ENCODE measurements at regions not wholly inside any gene's neighbourhood (a gene's known extent, or its start where the extent isn't known, plus 50 kb on each side); places are given as distances from the start of the nearest gene placed in this dataset.
A peak's percentile ranks its signal among the peaks of the same experiment; 100 is the strongest.

DNA sequence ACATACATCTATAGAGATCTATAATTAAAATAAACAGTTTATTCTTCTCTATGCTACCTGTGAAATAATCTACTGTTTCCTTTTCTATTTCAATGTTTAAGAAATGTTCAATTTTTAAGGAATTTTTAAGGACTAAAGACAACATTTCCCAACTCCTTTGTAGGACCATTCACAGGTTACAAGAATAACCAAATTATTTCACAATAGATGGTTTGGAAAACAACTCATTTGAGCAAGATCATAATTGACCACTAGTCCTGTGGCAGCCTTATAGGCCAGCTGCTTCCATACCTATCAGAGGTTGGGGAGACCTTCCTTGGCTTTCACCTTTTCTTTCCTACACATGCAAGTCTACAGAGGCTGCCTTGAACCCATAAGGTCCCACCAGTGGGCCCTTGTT, 193.7 kb downstream of the TTC39B start:
- H3K4me3 Mint-ChIP-seq = no peak overlapping the region
- H3K9me3 Mint-ChIP-seq (ENCODE audit: low read depth) = no peaks in the 10 kb centered on the region
- DNase-seq (no peak), ATAC-seq (no peak)
- H3K27me3 Mint-ChIP-seq = peaks cover 11% of the 10 kb centered on the region
- no peaks in the 10 kb centered on the region for H3K4me1 Mint-ChIP-seq
- H3K36me3 Mint-ChIP-seq = no peaks in the 10 kb centered on the region
- CTCF ChIA-PET = no interaction called here
- no peak overlapping the region for H3K27ac Mint-ChIP-seq

DNA sequence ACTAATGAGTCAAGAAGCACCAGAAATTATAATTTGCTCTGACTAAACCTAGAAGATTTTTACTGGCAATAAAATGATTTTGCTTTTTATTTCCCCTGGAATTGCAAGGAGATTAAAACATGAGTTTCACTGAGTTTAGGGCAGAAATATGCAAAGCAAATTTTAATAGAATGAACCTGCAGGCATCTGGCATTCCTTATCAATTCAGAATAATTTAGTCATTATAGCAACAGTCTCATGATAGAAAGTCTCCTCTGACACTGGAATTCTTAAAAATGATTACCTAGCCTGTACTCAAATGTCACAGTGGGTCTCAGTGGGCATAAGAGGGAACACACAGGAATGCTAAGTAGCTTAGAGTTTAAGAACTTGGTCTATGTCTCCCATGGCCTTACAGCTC, 195.9 kb downstream of the TTC39B start:
- Mint-ChIP-seq H3K4me1 (no peaks in the 10 kb centered on the region), H3K36me3 (no peaks in the 10 kb centered on the region), H3K27me3 (peaks cover 4% of the 10 kb centered on the region), H3K27ac (no peak overlapping the region), H3K4me3 (no peak overlapping the region), H3K9me3 (ENCODE audit: low read depth) (no peaks in the 10 kb centered on the region)
- ATAC-seq = no peak
- CTCF ChIA-PET = no interaction called here
- DNase-seq = no peak

DNA sequence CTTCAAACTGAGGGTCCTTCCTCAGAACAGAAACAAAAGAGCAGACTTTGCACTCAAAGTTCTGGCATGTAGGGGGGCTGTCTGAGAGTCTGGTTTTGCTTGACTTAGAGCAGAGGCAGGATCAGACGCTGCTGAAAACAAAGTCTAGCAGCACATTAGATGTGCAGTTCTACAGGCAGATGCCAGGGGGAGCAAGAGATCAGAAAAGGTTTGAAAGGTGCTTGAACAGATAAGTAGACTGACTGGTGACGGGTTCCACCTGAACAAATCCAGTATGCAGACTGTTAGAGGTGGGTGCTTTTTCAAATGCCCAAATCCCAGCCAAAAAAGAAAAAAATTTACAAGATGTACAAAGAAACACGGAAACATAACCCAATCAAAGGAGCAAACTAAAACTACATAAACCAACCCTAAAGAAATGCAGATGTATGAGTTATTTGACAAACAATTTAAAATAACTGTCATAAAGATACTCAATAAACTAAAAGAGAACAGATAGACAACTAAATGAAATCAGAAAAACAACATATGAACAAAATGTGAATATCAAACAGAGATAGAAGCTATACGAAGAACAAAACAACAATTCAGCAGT, 194.7 kb upstream of the FREM1 start:
- Mint-ChIP-seq H3K9me3 (ENCODE audit: low read depth) (no peaks in the 10 kb centered on the region), H3K36me3 (no peaks in the 10 kb centered on the region), H3K27me3 (peaks cover 12% of the 10 kb centered on the region), H3K4me3 (no peak overlapping the region), H3K4me1 (no peaks in the 10 kb centered on the region), H3K27ac (no peak overlapping the region)
- DNase-seq = peak; percentile 47
- ATAC-seq = peak; percentile 71
- CTCF ChIA-PET = interaction anchor here (0.9 to 3.0 kb wide), 5 partner anchors 22 to 44 kb away, joined by 3 to 21 read pairs (median 4); no protein-coding TSS in a partner anchor

DNA sequence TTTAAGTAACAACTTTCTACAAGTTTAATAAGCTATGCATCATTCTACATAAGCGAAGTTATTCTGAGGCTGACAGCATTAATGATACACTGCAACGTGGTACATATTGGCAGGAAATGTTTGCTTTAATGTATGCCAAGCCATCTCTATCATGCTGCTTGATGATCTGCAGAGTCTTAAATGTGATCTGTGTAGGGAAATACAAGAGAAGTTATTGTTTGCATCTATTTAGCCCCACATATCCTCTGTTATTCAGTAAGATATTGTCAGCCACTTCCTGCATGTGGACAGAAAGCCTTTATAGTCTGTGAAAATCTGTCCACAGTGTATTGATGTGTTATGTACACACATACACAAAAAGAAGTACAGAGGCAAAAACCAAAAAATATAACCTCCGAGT, 193.1 kb upstream of the FREM1 start:
- Mint-ChIP-seq H3K36me3 (no peaks in the 10 kb centered on the region), H3K4me3 (no peak overlapping the region), H3K27ac (no peak overlapping the region), H3K27me3 (peaks cover 12% of the 10 kb centered on the region), H3K4me1 (no peaks in the 10 kb centered on the region), H3K9me3 (ENCODE audit: low read depth) (no peaks in the 10 kb centered on the region)
- CTCF ChIA-PET = interaction anchor here (3.0 kb wide), 1 partner anchor 32 kb away, joined by 21 read pairs; no protein-coding TSS in a partner anchor
- ATAC-seq (no peak), DNase-seq (no peak)

DNA sequence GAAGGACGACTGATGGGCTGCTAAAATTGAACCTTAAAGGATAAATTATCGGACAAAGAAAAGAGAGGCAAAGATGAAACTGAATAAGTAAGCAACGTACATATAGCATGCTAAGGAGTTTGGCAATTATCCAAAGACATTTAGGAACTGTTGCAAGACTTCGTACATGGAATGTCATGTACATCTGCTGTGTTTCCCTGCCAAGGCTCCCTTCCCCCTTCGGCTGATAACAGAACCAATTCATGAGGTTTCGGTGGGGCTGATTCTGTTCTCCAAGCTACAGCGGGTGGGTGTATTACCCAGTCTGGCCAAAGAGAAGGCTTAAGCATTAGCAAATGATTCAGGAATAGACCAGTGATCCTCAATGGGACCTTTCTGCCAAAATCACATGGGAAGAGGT, 190.9 kb upstream of the FREM1 start:
- Mint-ChIP-seq H3K27me3 (peaks cover 16% of the 10 kb centered on the region), H3K9me3 (ENCODE audit: low read depth) (no peaks in the 10 kb centered on the region), H3K4me1 (no peaks in the 10 kb centered on the region), H3K4me3 (no peak overlapping the region), H3K36me3 (no peaks in the 10 kb centered on the region), H3K27ac (no peak overlapping the region)
- DNase-seq = no peak
- ATAC-seq = no peak
- CTCF ChIA-PET = interaction anchor here (2.0 kb wide), 1 partner anchor 34 kb away, joined by 5 read pairs; no protein-coding TSS in a partner anchor

DNA sequence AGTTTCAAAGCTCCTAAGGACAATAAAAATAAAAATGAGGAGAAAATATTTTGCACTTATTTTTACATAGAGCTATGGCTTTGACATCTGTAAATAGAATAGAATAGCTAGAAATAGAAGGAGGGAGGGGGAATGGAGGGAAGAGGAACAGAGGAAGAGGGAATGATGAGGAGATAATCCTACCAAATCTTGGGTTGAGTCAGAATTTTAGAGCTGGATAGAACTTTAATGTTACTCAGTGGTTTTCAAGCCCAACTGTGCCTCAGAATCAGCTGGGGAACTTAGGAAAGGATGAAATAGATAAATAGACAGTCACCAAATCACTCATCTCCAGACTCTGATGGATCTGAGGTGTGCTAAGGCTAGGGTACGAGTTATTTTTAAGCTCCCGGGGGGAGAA, 190.3 kb upstream of the FREM1 start:
- H3K9me3 Mint-ChIP-seq (ENCODE audit: low read depth) = no peaks in the 10 kb centered on the region
- peaks cover 12% of the 10 kb centered on the region for H3K27me3 Mint-ChIP-seq
- no peak for DNase-seq
- H3K36me3 Mint-ChIP-seq = no peaks in the 10 kb centered on the region
- H3K27ac Mint-ChIP-seq = no peak overlapping the region
- ATAC-seq = no peak
- no peak overlapping the region for H3K4me3 Mint-ChIP-seq
- no peaks in the 10 kb centered on the region for H3K4me1 Mint-ChIP-seq
- CTCF ChIA-PET = interaction anchor here (2.0 kb wide), 1 partner anchor 35 kb away, joined by 5 read pairs; no protein-coding TSS in a partner anchor

DNA sequence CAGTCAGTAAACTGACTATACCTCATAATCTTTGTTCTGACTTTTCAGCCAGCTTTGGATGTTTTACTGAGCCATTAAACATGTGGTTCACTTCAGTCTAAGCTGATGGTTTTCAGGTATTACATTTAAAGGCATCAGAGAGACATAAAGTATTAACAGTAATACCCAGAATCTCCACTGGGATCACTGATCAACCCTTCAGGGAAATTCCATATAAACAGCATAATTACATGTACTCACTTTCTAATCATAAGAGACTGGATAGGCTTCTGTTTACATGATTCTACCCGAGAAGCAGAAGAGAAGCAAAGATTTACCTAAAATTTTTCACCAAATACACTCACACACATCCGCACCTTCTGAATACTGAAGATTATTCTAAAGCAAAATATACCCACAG, 186.7 kb upstream of the FREM1 start:
- no peak overlapping the region for H3K27ac Mint-ChIP-seq
- no peaks in the 10 kb centered on the region for H3K9me3 Mint-ChIP-seq (ENCODE audit: low read depth)
- no peaks in the 10 kb centered on the region for H3K36me3 Mint-ChIP-seq
- CTCF ChIA-PET = no interaction called here
- no peaks in the 10 kb centered on the region for H3K4me1 Mint-ChIP-seq
- DNase-seq (no peak), ATAC-seq (no peak)
- no peak overlapping the region for H3K4me3 Mint-ChIP-seq
- peaks cover 6% of the 10 kb centered on the region for H3K27me3 Mint-ChIP-seq

DNA sequence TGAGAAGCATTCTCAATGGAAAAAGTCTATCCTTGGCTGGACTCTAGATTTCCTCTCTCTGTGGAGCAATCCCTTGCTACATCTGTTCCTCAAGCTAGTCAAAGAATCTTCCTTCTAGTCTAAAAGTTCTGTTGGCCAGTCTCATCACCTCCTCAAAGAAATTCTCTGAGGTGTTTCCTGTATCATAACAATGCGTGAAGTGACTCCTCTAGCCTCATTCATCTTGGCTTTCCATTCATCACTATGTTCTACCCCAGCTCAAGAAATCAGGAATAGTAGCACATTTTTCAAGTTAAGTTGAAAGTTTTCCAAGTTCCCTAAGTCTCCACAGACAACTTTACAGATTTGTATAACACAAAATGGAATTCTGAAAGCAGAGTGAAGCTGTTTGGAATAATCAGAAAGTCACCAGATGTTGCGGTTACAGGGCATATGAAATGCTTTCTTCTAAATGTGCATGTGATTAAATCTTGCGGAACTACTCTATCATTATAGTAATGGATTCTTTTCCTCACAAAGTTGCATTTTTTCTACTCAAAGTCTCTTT, 176.6 kb upstream of the FREM1 start:
- H3K9me3 Mint-ChIP-seq (ENCODE audit: low read depth) = no peaks in the 10 kb centered on the region
- no peaks in the 10 kb centered on the region for H3K36me3 Mint-ChIP-seq
- ATAC-seq = no peak
- H3K4me3 Mint-ChIP-seq = no peak overlapping the region
- no peak for DNase-seq
- H3K4me1 Mint-ChIP-seq = no peaks in the 10 kb centered on the region
- CTCF ChIA-PET = no interaction called here
- no peak overlapping the region for H3K27ac Mint-ChIP-seq
- H3K27me3 Mint-ChIP-seq = peaks cover 3% of the 10 kb centered on the region

DNA sequence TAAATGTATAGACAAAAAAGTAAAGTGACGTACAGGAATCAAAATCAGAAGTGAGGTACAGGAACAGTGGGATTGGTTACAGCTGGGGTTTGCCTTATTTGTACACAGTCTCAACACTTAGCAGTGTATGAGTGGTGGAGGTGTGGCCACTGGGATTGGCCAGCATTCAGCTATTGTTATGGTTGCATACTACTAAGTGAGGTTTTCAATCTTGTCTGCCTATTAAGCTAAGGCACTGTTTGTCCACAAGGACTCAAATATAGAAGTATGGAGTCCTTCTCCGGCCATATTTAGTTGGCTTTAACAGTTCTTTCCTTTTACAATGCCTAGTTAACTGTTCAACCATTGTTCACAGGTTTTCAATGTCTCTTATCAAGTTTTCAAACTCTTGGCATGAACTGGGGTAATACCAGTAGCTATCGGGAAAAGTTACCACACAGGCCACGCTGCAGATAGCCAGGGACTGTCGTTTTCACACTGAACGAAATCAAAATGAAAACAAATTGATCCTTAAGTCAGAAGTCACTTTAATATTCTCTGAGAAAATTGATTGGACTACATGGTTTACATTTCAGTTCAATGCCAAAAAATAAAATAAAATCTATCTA, 176.0 kb upstream of the FREM1 start:
- DNase-seq (no peak), ATAC-seq (no peak)
- Mint-ChIP-seq H3K27ac (no peak overlapping the region), H3K9me3 (ENCODE audit: low read depth) (no peaks in the 10 kb centered on the region), H3K27me3 (peaks cover 3% of the 10 kb centered on the region), H3K4me1 (no peaks in the 10 kb centered on the region), H3K36me3 (no peaks in the 10 kb centered on the region), H3K4me3 (no peak overlapping the region)
- CTCF ChIA-PET = no interaction called here

DNA sequence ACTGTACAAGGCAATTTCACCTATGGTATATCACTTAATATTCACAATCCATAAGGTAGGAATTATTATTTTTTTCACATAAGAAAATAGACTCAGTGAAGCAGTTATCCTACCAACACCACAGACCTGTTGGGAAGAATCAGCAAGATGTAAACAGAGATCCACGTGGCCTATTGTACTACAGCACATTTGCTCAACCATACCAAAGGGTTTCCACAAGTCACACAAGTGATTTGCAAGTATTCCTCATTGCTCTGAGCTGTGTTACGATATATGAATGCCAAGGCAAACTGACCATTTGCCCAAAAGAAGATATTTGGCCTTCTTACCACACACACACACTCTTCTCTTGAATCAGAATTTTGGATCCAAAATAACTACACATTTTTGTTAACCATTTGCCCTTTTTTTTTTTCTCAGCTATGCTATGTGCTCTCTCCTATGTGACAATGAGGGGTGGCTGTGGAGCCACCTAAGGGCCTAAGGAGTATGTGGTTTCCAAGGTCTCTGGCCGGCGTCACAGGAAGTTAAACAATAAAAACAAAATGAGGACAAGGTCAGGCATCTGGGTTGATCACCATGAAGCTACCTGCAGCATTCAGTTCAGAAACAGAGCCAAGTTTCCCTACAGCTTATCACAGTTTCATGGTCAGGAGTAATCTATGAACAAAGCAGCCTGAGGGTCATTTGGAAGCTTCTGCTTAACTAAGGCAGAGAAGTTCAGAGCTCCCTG, 171.0 kb upstream of the FREM1 start:
- Mint-ChIP-seq H3K9me3 (ENCODE audit: low read depth) (no peaks in the 10 kb centered on the region), H3K27ac (no peak overlapping the region), H3K36me3 (no peaks in the 10 kb centered on the region), H3K27me3 (peaks cover 5% of the 10 kb centered on the region), H3K4me1 (no peaks in the 10 kb centered on the region), H3K4me3 (no peak overlapping the region)
- DNase-seq (no peak), ATAC-seq (no peak)
- CTCF ChIA-PET = no interaction called here

DNA sequence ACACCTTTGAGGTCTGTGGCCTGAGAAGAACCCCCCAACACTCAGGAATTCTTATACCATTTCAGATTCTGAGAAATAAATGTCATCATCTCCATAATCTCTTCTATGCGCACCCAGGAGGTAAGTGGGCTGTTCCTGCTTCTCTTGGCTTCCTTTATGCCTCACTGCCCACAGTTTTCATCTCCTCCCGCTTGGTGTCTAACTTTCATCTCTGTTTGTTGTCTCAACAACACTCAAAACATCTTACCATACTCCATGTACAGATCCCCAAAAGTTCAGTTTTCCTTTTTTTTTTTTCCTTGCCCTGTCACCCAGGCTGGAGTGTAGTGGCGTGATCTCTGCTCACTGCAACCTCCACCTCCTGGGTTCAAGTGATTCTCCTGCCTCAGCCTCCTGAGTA, 170.2 kb upstream of the FREM1 start:
- Mint-ChIP-seq H3K36me3 (no peaks in the 10 kb centered on the region), H3K27ac (no peak overlapping the region), H3K27me3 (peaks cover 5% of the 10 kb centered on the region), H3K4me1 (no peaks in the 10 kb centered on the region), H3K9me3 (ENCODE audit: low read depth) (no peaks in the 10 kb centered on the region), H3K4me3 (no peak overlapping the region)
- ATAC-seq = no peak
- CTCF ChIA-PET = no interaction called here
- DNase-seq = no peak

DNA sequence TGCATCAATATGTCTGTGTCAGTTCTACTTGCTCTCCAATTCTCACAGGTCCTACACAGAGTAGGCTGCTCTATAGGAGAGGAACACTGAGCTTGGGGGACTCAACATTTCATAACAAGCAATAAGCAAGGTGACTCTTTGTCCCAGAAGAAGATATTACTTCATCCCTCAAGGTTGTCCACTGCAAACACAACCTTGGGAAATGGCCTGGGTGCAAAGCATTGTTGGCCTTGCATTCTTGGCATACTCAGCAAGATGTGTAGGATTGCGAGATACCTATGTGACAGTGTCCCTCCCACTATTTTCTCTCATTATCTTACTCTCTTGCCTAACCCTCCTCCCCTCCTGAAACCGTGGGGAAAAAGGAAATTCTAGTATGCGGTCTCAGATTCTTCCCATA, 169.8 kb upstream of the FREM1 start:
- CTCF ChIA-PET = no interaction called here
- ATAC-seq (no peak), DNase-seq (no peak)
- peaks cover 5% of the 10 kb centered on the region for H3K27me3 Mint-ChIP-seq
- no peaks in the 10 kb centered on the region for H3K9me3 Mint-ChIP-seq (ENCODE audit: low read depth)
- no peaks in the 10 kb centered on the region for H3K36me3 Mint-ChIP-seq
- no peak overlapping the region for H3K4me3 Mint-ChIP-seq
- no peaks in the 10 kb centered on the region for H3K4me1 Mint-ChIP-seq
- no peak overlapping the region for H3K27ac Mint-ChIP-seq

DNA sequence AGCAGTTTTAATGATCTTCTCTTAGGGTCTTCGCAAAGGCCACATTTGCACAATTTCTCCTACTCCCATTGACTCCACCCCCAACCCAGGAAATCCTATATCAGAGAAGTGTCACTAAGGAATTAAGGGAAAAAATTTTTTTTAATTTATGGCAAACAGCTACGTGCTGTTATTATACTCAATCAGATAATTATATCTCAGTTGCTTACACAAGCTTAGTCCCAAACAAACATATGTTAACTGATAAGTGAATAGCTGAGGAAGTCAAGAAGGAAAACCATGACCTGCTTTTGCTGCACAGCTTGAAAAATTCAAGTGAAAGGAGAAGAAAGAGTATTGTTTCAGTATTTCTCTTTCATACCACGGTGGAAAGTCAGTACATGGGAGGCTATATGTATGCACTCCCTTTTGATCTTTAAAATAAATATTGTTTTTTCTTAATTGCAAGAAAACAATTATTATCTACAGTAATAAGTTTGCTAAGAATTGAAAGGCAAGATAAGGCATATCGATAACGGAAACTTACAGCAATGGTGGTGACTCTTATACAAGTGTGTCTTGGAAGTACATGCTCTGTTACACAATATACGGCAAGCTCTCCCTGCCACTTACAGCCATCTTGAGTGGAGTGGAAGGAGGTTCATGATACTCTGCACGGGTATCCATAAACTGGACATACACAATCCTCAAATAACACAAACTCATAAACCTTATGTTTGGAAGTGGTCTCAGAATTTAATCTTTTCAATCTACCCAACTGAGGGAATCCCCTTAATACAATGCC, 167.9 kb upstream of the FREM1 start:
- CTCF ChIA-PET = no interaction called here

More for the DNA sequence above, 167.9 kb upstream of the FREM1 start:
- ATAC-seq = no peak
- no peak overlapping the region for H3K27ac Mint-ChIP-seq
- H3K4me3 Mint-ChIP-seq = no peak overlapping the region
- peaks cover 5% of the 10 kb centered on the region for H3K27me3 Mint-ChIP-seq
- H3K36me3 Mint-ChIP-seq = no peaks in the 10 kb centered on the region
- no peaks in the 10 kb centered on the region for H3K4me1 Mint-ChIP-seq
- no peak for DNase-seq
- H3K9me3 Mint-ChIP-seq (ENCODE audit: low read depth) = no peaks in the 10 kb centered on the region
